HepG2 (cell line): ENCODE measurements at regions not wholly inside any gene's neighbourhood (a gene's known extent, or its start where the extent isn't known, plus 50 kb on each side); places are given as distances from the start of the nearest gene placed in this dataset.

ENCODE experiments used
- ATAC-seq: fragments of 200-7000 bp; cut with Tn5 transposase; 3 replicates; pipeline ENCODE4 v1.9.1; 2020; ENCODE audit warnings: mild to moderate bottlenecking, moderate library complexity
- BruUV-seq: library from RNA; stranded (reverse); fragments of 400-500 nt; replicated peaks from 2 replicates; lab custom pipeline; 2021; lab: Mats Ljungman, UMichigan
- CTCF ChIA-PET: fragments of 300-600 bp; formaldehyde crosslinking; extraction: SDS; loops from one replicate; lab custom pipeline; 2021; ENCODE audit warnings: low total read pairs, inconsistent platforms, low intra/inter-chr PET ratio; lab: Yijun Ruan, JAX
- POLR2A ChIA-PET: fragments of 350-600 bp; sonication (Branson Sonifier 250); formaldehyde crosslinking; loops from one replicate; lab custom pipeline; 2020; ENCODE audit warnings: antibody characterized with exemption, inconsistent platforms; lab: Yijun Ruan, JAX
- DNase-seq: peaks from one replicate; pipeline ENCODE4 v3.0.0-alpha.2; 2015; ENCODE audit warnings: low spot score
- FAIRE-seq: peaks from 3 replicates; lab custom pipeline; 2011; peaks lifted over from hg19 to GRCh38; lab: Jason Lieb, UNC
- H2AFZ ChIP-seq: one replicate; pipeline ENCODE4 v1.6.1; 2011; ENCODE audit warnings: low read length, inconsistent platforms
- H3K27ac ChIP-seq: fragments of 300-600 bp; 3 replicates; pipeline ENCODE4 v1.8.0; 2011; ENCODE audit warnings: mixed run types, mild to moderate bottlenecking, mixed read lengths, low read length, inconsistent platforms; ENCODE audit not compliant: insufficient read depth; ENCODE audit errors: extremely low read length
- H3K27me3 ChIP-seq, 2 experiments: fragments of 200-600 bp in 1 of 2; 2 replicates in 1 of 2; 3 replicates in 1 of 2; pipeline versions ENCODE4 v1.6.0 to v1.8.0; 2011; ENCODE audit warnings: low read length in 2 of 2, mild to moderate bottlenecking in 2 of 2, moderate library complexity in 2 of 2, inconsistent platforms in 1 of 2; ENCODE audit not compliant: insufficient read depth in 2 of 2, control insufficient read depth in 1 of 2
- H3K36me3 ChIP-seq, 2 experiments: fragments of 200-600 bp in 1 of 2; replicated peaks in 1 of 2; 2 replicates in 1 of 2; 3 replicates in 1 of 2; pipeline versions ENCODE4 v1.5.1 to v1.8.0; 2011; ENCODE audit warnings: low read length in 2 of 2, inconsistent platforms in 1 of 2; ENCODE audit not compliant: insufficient read depth in 2 of 2, control insufficient read depth in 1 of 2
- H3K4me1 ChIP-seq: 2 replicates; pipeline ENCODE4 v1.5.1; 2012; ENCODE audit warnings: low read length, inconsistent platforms; ENCODE audit not compliant: insufficient read depth
- H3K4me2 ChIP-seq: 2 replicates; pipeline ENCODE4 v1.6.0; 2011; ENCODE audit warnings: low read depth, low read length, inconsistent platforms
- H3K4me3 ChIP-seq, 3 experiments: fragments of 200-600 bp in 1 of 3; sonication (generic), shearing (Covaris generic) in 1 of 3; replicated peaks in 1 of 3; 2 replicates each; pipeline ENCODE4 v1.5.1; 2011 to 2016; ENCODE audit warnings: low read length in 3 of 3, inconsistent platforms in 2 of 3, low read depth in 2 of 3, mild to moderate bottlenecking in 2 of 3, control low read depth in 1 of 3, mixed read lengths in 1 of 3; ENCODE audit not compliant: insufficient read depth in 1 of 3
- H3K79me2 ChIP-seq: one replicate; pipeline ENCODE4 v1.6.1; 2011; ENCODE audit warnings: low read length, inconsistent platforms; ENCODE audit not compliant: insufficient read depth
- H3K9ac ChIP-seq: 2 replicates; pipeline ENCODE4 v1.6.0; 2011; ENCODE audit warnings: mild to moderate bottlenecking, low read depth, low read length, inconsistent platforms; ENCODE audit not compliant: insufficient read depth
- H3K9me3 ChIP-seq: 2 replicates; pipeline ENCODE4 v1.5.1; 2012; ENCODE audit warnings: mild to moderate bottlenecking, low read length
- H4K20me1 ChIP-seq: 2 replicates; pipeline ENCODE4 v1.6.0; 2011; ENCODE audit warnings: inconsistent platforms, mild to moderate bottlenecking, low read length, moderate library complexity; ENCODE audit not compliant: insufficient read depth
- HNRNPK ChIP-seq: fragments of 200-400 bp; formaldehyde crosslinking; IDR thresholded peaks from 2 replicates; pipeline ENCODE4 v1.6.1; 2018; ENCODE audit warnings: low read length, low read depth, moderate library complexity, mild to moderate bottlenecking; ENCODE audit not compliant: poor library complexity, severe bottlenecking
- IKZF4 ChIP-seq: sonication (generic); formaldehyde crosslinking; IDR thresholded peaks from 2 replicates; pipeline ENCODE4 v1.5.1; 2020; ENCODE audit warnings: borderline replicate concordance, mild to moderate bottlenecking, low read depth, missing genetic modification reagents; ENCODE audit errors: not compliant biosample characterization
- MAFK ChIP-seq, 2 experiments: IDR thresholded peaks in 1 of 2; conservative IDR thresholded peaks in 1 of 2; 2 replicates each; pipeline ENCODE4 v1.6.1; 2011; ENCODE audit warnings: improper control_type of control experiment in 2 of 2, low read length in 2 of 2
- NFE2L2 ChIP-seq: fragments of 150-350 bp; IDR thresholded peaks from 2 replicates; pipeline ENCODE4 v1.6.1; 2014; ENCODE audit warnings: low read length
- POLR2AphosphoS5 ChIP-seq: IDR thresholded peaks from 2 replicates; pipeline ENCODE4 v1.6.1; 2012; ENCODE audit warnings: low read depth, low read length
- SNAI1 ChIP-seq: sonication (generic); formaldehyde crosslinking; IDR thresholded peaks from 2 replicates; pipeline ENCODE4 v1.5.0; 2020; ENCODE audit warnings: mild to moderate bottlenecking, missing genetic modification reagents, borderline replicate concordance
- STAG1 ChIP-seq: sonication (generic); formaldehyde crosslinking; IDR thresholded peaks from 2 replicates; pipeline ENCODE4 v1.4.0; 2020; ENCODE audit warnings: missing genetic modification reagents
- ZMYM3 ChIP-seq: sonication (generic); formaldehyde crosslinking; IDR thresholded peaks from 2 replicates; pipeline ENCODE4 v1.5.1; 2020; ENCODE audit warnings: mild to moderate bottlenecking, missing genetic modification reagents
- WGBS: methylation state at CpG from one replicate; pipeline ENCODE4 v1.1.6; 2017; ENCODE audit warnings: low lambda C conversion rate; 5-methylcytosine and 5-hydroxymethylcytosine counted together
- in situ Hi-C: cut with HindIII; loops from 2 replicates; pipeline ENCODE4 v1.10.0; 2017; ENCODE audit warnings: low pct_unique_long_range_greater_than_20kb; ENCODE audit not compliant: extremely low pct_ligation_motif_present
- intact Hi-C: fragments of 100-400 bp; cut with micrococcal nuclease; formaldehyde crosslinking; loops from one replicate; pipeline ENCODE4 v1.10.0; 2022; ENCODE audit not compliant: unreplicated experiment
- TF ChIP-seq, protein P1 (sequence below): sonication (generic); formaldehyde crosslinking; IDR thresholded peaks from 2 replicates; pipeline ENCODE4 v1.4.0; 2020; ENCODE audit warnings: missing genetic modification reagents
- TF ChIP-seq, protein P2 (sequence below): sonication (generic); formaldehyde crosslinking; conservative IDR thresholded peaks from 2 replicates; pipeline ENCODE4 v1.4.0; 2020; ENCODE audit warnings: missing genetic modification reagents

DNA sequence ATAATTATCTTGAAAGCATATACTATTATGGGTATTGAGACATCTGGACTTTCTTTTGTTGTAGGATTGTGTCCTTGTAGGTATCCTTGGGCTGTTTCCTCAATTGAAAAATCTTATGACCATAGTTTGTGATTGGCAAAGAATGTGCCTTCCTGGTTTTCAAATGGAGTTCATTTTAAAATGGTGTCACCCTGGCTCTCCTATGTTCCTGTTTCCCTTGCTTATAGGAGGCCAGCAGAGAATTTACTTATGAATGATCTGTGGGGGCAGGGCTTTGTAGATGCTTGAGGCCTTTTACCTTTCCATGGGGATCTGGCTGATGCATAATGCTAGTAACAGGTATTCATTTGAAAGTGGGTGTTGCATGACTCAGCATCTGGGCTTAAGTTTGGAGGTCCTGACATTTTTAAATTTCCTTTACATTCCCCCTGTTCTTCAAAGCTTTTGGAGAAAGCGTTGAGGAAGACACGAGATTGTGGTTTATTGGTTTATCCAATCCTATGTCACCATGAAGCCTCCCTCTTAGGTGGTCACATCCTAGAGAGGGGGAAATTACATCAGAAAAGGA, 135.0 kb upstream of the PROKR2 start:
- 80% methylated on average over 2 of the region's 2 CpGs for WGBS
- no peak for FAIRE-seq
- ATAC-seq, result no peak
- peaks cover 0 to 7% of the 10 kb centered on the region in 2 experiments; a peak in 1 of 5 replicates for H3K27me3 ChIP-seq
- no peak overlapping the region for H3K27ac ChIP-seq
- TF ChIP-seq STAG1 (CRISPR knock-in tag) (no peak), ZMYM3 (no peak), SNAI1 (CRISPR knock-in tag) (no peak), HNRNPK (peak; percentile 1), NFE2L2 (peak; percentile 85), MAFK (conservative IDR thresholded peaks at IDR 0.05 in 1 of 2, IDR thresholded peaks at IDR 0.05 in 1 of 2; ENCODE audit: low read length in 2 of 2) (0 out of 4 replicates have a peak, but pooled peaks of 1 of the 2 experiments have one; percentile 6), IKZF4 (CRISPR knock-in tag) (no peak), POLR2AphosphoS5 (no peak)
- TF ChIP-seq, protein P1, sequence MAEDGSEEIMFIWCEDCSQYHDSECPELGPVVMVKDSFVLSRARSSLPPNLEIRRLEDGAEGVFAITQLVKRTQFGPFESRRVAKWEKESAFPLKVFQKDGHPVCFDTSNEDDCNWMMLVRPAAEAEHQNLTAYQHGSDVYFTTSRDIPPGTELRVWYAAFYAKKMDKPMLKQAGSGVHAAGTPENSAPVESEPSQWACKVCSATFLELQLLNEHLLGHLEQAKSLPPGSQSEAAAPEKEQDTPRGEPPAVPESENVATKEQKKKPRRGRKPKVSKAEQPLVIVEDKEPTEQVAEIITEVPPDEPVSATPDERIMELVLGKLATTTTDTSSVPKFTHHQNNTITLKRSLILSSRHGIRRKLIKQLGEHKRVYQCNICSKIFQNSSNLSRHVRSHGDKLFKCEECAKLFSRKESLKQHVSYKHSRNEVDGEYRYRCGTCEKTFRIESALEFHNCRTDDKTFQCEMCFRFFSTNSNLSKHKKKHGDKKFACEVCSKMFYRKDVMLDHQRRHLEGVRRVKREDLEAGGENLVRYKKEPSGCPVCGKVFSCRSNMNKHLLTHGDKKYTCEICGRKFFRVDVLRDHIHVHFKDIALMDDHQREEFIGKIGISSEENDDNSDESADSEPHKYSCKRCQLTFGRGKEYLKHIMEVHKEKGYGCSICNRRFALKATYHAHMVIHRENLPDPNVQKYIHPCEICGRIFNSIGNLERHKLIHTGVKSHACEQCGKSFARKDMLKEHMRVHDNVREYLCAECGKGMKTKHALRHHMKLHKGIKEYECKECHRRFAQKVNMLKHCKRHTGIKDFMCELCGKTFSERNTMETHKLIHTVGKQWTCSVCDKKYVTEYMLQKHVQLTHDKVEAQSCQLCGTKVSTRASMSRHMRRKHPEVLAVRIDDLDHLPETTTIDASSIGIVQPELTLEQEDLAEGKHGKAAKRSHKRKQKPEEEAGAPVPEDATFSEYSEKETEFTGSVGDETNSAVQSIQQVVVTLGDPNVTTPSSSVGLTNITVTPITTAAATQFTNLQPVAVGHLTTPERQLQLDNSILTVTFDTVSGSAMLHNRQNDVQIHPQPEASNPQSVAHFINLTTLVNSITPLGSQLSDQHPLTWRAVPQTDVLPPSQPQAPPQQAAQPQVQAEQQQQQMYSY, result no peak
- TF ChIP-seq, protein P2, sequence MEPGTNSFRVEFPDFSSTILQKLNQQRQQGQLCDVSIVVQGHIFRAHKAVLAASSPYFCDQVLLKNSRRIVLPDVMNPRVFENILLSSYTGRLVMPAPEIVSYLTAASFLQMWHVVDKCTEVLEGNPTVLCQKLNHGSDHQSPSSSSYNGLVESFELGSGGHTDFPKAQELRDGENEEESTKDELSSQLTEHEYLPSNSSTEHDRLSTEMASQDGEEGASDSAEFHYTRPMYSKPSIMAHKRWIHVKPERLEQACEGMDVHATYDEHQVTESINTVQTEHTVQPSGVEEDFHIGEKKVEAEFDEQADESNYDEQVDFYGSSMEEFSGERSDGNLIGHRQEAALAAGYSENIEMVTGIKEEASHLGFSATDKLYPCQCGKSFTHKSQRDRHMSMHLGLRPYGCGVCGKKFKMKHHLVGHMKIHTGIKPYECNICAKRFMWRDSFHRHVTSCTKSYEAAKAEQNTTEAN, result no peak
- no peak overlapping the region for H3K9ac ChIP-seq
- no peaks in the 10 kb centered on the region for H3K79me2 ChIP-seq
- no peaks in the 10 kb centered on the region for H3K36me3 ChIP-seq
- H3K4me1 ChIP-seq, result no peaks in the 10 kb centered on the region
- H2AFZ ChIP-seq, result no peak overlapping the region
- H3K4me2 ChIP-seq, result no peak overlapping the region
- no TSS peak for BruUV-seq
- in situ Hi-C loops, result no loop called here
- no peaks in the 10 kb centered on the region for H3K9me3 ChIP-seq
- DNase-seq, result no peak
- no peak overlapping the region for H3K4me3 ChIP-seq
- intact Hi-C loops, result no loop called here
- ChIA-PET CTCF (no interaction called here), POLR2A (interaction anchor here (0.7 kb wide), 1 partner anchor 42 kb away, joined by 3 read pairs; no protein-coding TSS in a partner anchor)
- no peaks in the 10 kb centered on the region for H4K20me1 ChIP-seq
